BLaER1 treated with 17β-estradiol and CSF1 and Interleukin-3, amounts not matched to agents 10 nM and 100 nM (cell line): ENCODE measurements at regions not wholly inside any gene's neighbourhood (a gene's known extent, or its start where the extent isn't known, plus 50 kb on each side); places are given as distances from the start of the nearest gene placed in this dataset.

Source experiments
- H3K27ac ChIP-seq, 11 experiments: shearing (Covaris generic); formaldehyde crosslinking; 2 replicates each; pipeline ENCODE4 v1.8.1; 2022
- H3K27me3 ChIP-seq, 11 experiments: shearing (Covaris generic); formaldehyde crosslinking; 2 replicates each; pipeline ENCODE4 v1.8.1; 2022
- H3K36me3 ChIP-seq, 11 experiments: shearing (Covaris generic); formaldehyde crosslinking; 2 replicates each; pipeline ENCODE4 v1.8.1; 2022
- H3K4me1 ChIP-seq, 10 experiments: shearing (Covaris generic); formaldehyde crosslinking; 2 replicates each; pipeline ENCODE4 v1.8.1; 2022
- H3K4me2 ChIP-seq, 11 experiments: shearing (Covaris generic); formaldehyde crosslinking; 2 replicates each; pipeline ENCODE4 v1.8.1; 2022
- H3K4me3 ChIP-seq, 10 experiments: shearing (Covaris generic); formaldehyde crosslinking; 2 replicates each; pipeline ENCODE4 v1.8.1; 2022
- H3K9ac ChIP-seq, 11 experiments: shearing (Covaris generic); formaldehyde crosslinking; 2 replicates each; pipeline ENCODE4 v1.8.1; 2022
- H3K9me3 ChIP-seq, 11 experiments: shearing (Covaris generic); formaldehyde crosslinking; replicated peaks in 1 of 11; 2 replicates each; pipeline ENCODE4 v1.8.1; 2022
- H4K20me1 ChIP-seq, 11 experiments: shearing (Covaris generic); formaldehyde crosslinking; 2 replicates each; pipeline ENCODE4 v1.8.1; 2022
- Cebpa-rat ChIP-seq, 11 experiments: shearing (Covaris generic); IDR thresholded peaks; 2 replicates each; pipeline ENCODE4 v1.8.1; 2022

DNA sequence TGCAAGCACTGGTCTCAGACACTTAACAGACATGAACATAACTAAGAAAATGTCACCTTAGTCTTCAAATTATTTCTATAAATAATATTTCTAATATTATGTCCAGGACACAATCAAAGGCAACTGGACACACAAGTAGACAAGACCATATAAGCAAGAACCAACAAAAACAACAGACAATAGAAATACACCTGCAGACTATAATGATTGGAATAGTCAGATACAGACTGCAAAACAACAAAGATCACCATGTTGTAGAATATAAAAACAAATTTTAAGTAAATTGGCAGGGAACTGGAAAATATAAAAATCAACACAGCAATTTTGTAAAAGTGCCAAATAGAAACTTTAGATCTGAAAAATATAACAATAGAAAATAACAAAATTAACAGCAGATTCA is 220.7 kb downstream of the CLCN4 start:
- Histone ChIP-seq H3K4me3 (no peak overlapping the region), H3K27me3 (peaks cover 57 to 99% (median 91%) of the 10 kb centered on the region in 11 experiments), H3K9ac (no peak overlapping the region), H3K4me1 (peaks cover 7 to 43% (median 27%) of the 10 kb centered on the region in 10 experiments; a peak in 17 of 20 replicates), H3K27ac (no peak overlapping the region), H3K9me3 (peaks cover 40 to 67% (median 51%) of the 10 kb centered on the region in 11 experiments), H4K20me1 (no peaks in the 10 kb centered on the region), H3K36me3 (no peaks in the 10 kb centered on the region; a peak in 2 of 22 replicates), H3K4me2 (no peak overlapping the region)
- no peak for TF ChIP-seq Cebpa-rat (IDR thresholded peaks at IDR 0.05)

- peak overlapping the region in 5 of 11 experiments; percentile 26 to 57 (median 32); a peak in 7 of 22 replicates for H3K27ac ChIP-seq
- no peak for TF ChIP-seq Cebpa-rat (IDR thresholded peaks at IDR 0.05)
These were observed 223.1 kb downstream of the CLCN4 start for GRCh38 chrX:10379878-10380277.

GRCh38 chrX:10380300-10380699 is 223.5 kb downstream of the CLCN4 start:
- H4K20me1 ChIP-seq: no peaks in the 10 kb centered on the region
- peak overlapping the region in 5 of 11 experiments; percentile 26 to 57 (median 32); a peak in 8 of 22 replicates for H3K27ac ChIP-seq
- H3K4me3 ChIP-seq: peak overlapping the region in 1 of 10 experiments; percentile 12; a peak in 2 of 20 replicates
- H3K4me1 ChIP-seq: peaks cover 7 to 50% (median 27%) of the 10 kb centered on the region in 10 experiments; a peak in 17 of 20 replicates
- H3K9ac ChIP-seq: peak overlapping the region in 1 of 11 experiments; percentile 10; a peak in 2 of 22 replicates
- TF ChIP-seq Cebpa-rat (IDR thresholded peaks at IDR 0.05): no peak
- H3K27me3 ChIP-seq: peaks cover 41 to 91% (median 83%) of the 10 kb centered on the region in 11 experiments
- peaks cover 35 to 57% (median 48%) of the 10 kb centered on the region in 11 experiments for H3K9me3 ChIP-seq
- H3K4me2 ChIP-seq: peak overlapping the region in 8 of 11 experiments; percentile 31 to 71 (median 44); a peak in 16 of 22 replicates
- no peaks in the 10 kb centered on the region; a peak in 2 of 22 replicates for H3K36me3 ChIP-seq

More at GRCh38 chrX:10379878-10380277, 223.1 kb downstream of the CLCN4 start:
- Histone ChIP-seq H3K9me3 (peaks cover 39 to 58% (median 51%) of the 10 kb centered on the region in 11 experiments), H3K4me2 (peak overlapping the region in 8 of 11 experiments; percentile 31 to 71 (median 44); a peak in 17 of 22 replicates), H3K36me3 (no peaks in the 10 kb centered on the region; a peak in 2 of 22 replicates), H4K20me1 (no peaks in the 10 kb centered on the region), H3K9ac (peak overlapping the region in 1 of 11 experiments; percentile 10; a peak in 2 of 22 replicates), H3K27me3 (peaks cover 46 to 96% (median 87%) of the 10 kb centered on the region in 11 experiments), H3K4me3 (peak overlapping the region in 1 of 10 experiments; percentile 12; a peak in 2 of 20 replicates), H3K4me1 (peaks cover 7 to 50% (median 27%) of the 10 kb centered on the region in 10 experiments; a peak in 17 of 20 replicates)

DNA sequence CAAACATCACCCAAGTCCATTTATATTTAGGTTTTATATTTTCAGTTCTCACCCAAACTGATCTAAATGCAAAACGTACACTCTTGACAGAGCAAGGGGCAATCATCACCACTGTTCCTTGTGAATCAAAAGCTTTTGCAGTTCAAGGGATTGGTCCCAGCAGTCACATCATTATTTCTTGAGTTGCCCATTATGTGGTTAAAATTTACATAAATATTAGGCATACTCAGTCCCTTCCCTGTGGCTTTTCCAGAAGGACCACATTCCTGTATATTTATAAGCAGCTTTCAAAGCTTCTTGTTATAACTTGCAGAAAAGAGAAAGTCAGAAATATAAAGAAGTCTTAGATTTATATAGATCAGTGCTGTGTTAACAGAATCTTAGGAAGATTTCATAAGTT is 224.4 kb downstream of the CLCN4 start:
- TF ChIP-seq Cebpa-rat (IDR thresholded peaks at IDR 0.05): no peak
- H3K27me3 ChIP-seq: peaks cover 39 to 87% (median 80%) of the 10 kb centered on the region in 11 experiments

GRCh38 chrX:10387011-10387410 is 230.2 kb downstream of the CLCN4 start:
- no peak overlapping the region for H3K4me3 ChIP-seq
- no peaks in the 10 kb centered on the region for H4K20me1 ChIP-seq
- peaks cover 0 to 14% (median 3%) of the 10 kb centered on the region in 10 experiments; a peak in 8 of 20 replicates for H3K4me1 ChIP-seq
- H3K36me3 ChIP-seq: no peaks in the 10 kb centered on the region
- no peak overlapping the region for H3K4me2 ChIP-seq
- H3K9ac ChIP-seq: no peak overlapping the region
- H3K9me3 ChIP-seq: peaks cover 4 to 39% (median 22%) of the 10 kb centered on the region in 11 experiments; a peak in 20 of 22 replicates
- H3K27ac ChIP-seq: no peak overlapping the region
- TF ChIP-seq Cebpa-rat (IDR thresholded peaks at IDR 0.05): no peak
- H3K27me3 ChIP-seq: peaks cover 55 to 86% (median 84%) of the 10 kb centered on the region in 11 experiments

More for the DNA sequence above, 224.4 kb downstream of the CLCN4 start:
- Histone ChIP-seq H3K9ac (no peak overlapping the region), H3K27ac (peak overlapping the region in 1 of 11 experiments; percentile 57; a peak in 2 of 22 replicates), H4K20me1 (no peaks in the 10 kb centered on the region), H3K4me1 (peaks cover 7 to 50% (median 27%) of the 10 kb centered on the region in 10 experiments; a peak in 17 of 20 replicates), H3K4me3 (no peak overlapping the region), H3K9me3 (peaks cover 26 to 48% (median 39%) of the 10 kb centered on the region in 11 experiments), H3K4me2 (peak overlapping the region in 5 of 11 experiments; percentile 13 to 71 (median 42); a peak in 8 of 22 replicates), H3K36me3 (no peaks in the 10 kb centered on the region; a peak in 2 of 22 replicates)

DNA sequence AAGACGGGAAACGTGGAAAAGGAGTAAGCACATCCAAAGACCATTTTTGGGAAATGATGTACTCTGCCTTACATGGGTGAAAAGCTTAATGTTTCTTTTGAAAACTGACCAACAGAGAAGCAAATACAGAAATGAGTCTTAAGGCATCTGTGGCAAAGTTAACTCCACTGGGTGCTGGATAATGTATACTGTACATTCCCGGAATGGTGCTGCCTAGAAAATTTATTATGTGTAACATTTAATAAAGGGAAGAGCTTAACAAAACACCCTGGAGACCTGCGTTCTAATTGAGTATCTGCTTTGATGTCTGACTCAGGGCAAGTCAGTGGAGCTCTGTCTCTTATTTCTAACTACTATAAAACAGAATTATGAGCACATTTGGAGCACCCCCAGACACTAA is 230.2 kb downstream of the MID1 start:
- peaks cover 4 to 27% (median 16%) of the 10 kb centered on the region in 11 experiments; a peak in 16 of 22 replicates for H3K9me3 ChIP-seq
- H3K4me1 ChIP-seq: peaks cover 3 to 12% (median 6%) of the 10 kb centered on the region in 10 experiments; a peak in 17 of 20 replicates
- H3K4me3 ChIP-seq: no peak overlapping the region
- no peak overlapping the region for H3K27ac ChIP-seq
- TF ChIP-seq Cebpa-rat (IDR thresholded peaks at IDR 0.05): no peak
- no peaks in the 10 kb centered on the region for H3K36me3 ChIP-seq
- H3K27me3 ChIP-seq: peaks cover 80 to 93% (median 92%) of the 10 kb centered on the region in 11 experiments
- H3K9ac ChIP-seq: no peak overlapping the region
- H3K4me2 ChIP-seq: no peak overlapping the region
- H4K20me1 ChIP-seq: peaks cover 0 to 5% (median 0%) of the 10 kb centered on the region in 11 experiments; a peak in 1 of 22 replicates

DNA sequence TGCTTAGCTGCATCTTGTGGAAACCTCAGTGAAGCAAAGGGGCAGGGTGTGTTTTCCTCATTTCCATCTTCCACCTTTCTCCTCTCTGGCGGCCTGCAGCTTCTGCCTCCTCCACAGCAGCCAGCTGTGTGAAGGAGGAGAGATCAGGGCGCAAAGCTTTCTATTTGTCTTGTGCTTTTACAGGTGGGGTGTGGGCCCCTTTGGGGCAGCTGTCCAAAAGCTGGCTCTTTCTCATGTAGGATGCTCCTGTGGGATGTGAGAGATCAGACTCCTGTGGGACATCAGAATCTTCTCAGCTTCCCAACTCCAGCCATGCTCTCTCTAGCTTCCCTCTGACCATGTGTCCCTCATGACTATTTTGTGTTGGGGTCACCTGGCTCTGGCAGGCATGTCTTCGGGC is 227.1 kb downstream of the MID1 start:
- peaks cover 6 to 41% (median 30%) of the 10 kb centered on the region in 10 experiments; a peak in 18 of 20 replicates for H3K4me1 ChIP-seq

DNA sequence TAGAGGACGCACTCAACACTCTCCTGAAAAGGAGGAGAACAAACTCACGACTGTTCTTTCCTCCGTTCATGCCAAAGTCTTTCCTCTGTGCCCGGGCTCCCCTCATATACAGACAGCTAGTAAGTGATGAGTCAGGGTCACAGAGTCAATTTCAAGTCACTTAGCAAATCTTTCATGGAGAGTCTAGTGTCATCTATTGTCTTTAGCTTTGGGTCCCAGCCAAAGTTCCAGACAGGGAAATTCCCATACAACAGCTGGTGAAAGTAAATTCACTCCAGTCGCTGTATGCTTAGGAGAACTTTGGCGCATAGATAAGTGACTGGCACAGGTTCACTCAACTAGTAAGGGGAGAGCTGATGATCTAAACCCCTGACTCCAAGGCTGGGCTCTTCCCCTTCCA is 226.5 kb downstream of the MID1 start:
- Histone ChIP-seq H4K20me1 (peaks cover 0 to 5% (median 0%) of the 10 kb centered on the region in 11 experiments; a peak in 1 of 22 replicates), H3K27ac (peak overlapping the region in 1 of 11 experiments; percentile 5; a peak in 1 of 22 replicates), H3K4me1 (peaks cover 6 to 44% (median 33%) of the 10 kb centered on the region in 10 experiments; a peak in 18 of 20 replicates), H3K27me3 (peaks cover 81 to 98% (median 97%) of the 10 kb centered on the region in 11 experiments), H3K9ac (no peak overlapping the region), H3K36me3 (no peaks in the 10 kb centered on the region), H3K9me3 (peaks cover 0 to 17% (median 5%) of the 10 kb centered on the region in 11 experiments; a peak in 11 of 22 replicates), H3K4me3 (no peak overlapping the region), H3K4me2 (no peak overlapping the region)
- no peak for TF ChIP-seq Cebpa-rat (IDR thresholded peaks at IDR 0.05)

More for the DNA sequence above, 227.1 kb downstream of the MID1 start:
- peaks cover 81 to 98% (median 97%) of the 10 kb centered on the region in 11 experiments for H3K27me3 ChIP-seq
- H3K9me3 ChIP-seq: peaks cover 0 to 22% (median 9%) of the 10 kb centered on the region in 11 experiments; a peak in 13 of 22 replicates
- H3K27ac ChIP-seq: peak overlapping the region in 1 of 11 experiments; percentile 5; a peak in 1 of 22 replicates
- no peak overlapping the region for H3K4me2 ChIP-seq
- H3K4me3 ChIP-seq: no peak overlapping the region
- H3K36me3 ChIP-seq: no peaks in the 10 kb centered on the region
- no peak overlapping the region for H3K9ac ChIP-seq
- TF ChIP-seq Cebpa-rat (IDR thresholded peaks at IDR 0.05): no peak
- peaks cover 0 to 5% (median 0%) of the 10 kb centered on the region in 11 experiments; a peak in 1 of 22 replicates for H4K20me1 ChIP-seq
